Stimulated activated naive CD8-positive, alpha-beta T cell treated with anti-CD3 and anti-CD28 coated beads, Interleukin-15, Interleukin-2, amounts not matched to agents 100 ng/mL and 50 ng/mL, for 24 hours (primary cell): ENCODE measurements at regions not wholly inside any gene's neighbourhood (a gene's known extent, or its start where the extent isn't known, plus 50 kb on each side); places are given as distances from the start of the nearest gene placed in this dataset.
"Not testable (repeated sequence)": the region's sequence is repeated elsewhere in the genome, so short reads cannot be mapped to it uniquely, and the experiment has no call there.

ENCODE experiments used
- H3K27ac Mint-ChIP-seq: one replicate; pipeline ENCODE4 v1.8.0; 2021; ENCODE audit warnings: mild to moderate bottlenecking, mixed read lengths
- H3K27me3 Mint-ChIP-seq: one replicate; pipeline ENCODE4 v1.8.0; 2021; ENCODE audit warnings: mixed read lengths
- H3K36me3 Mint-ChIP-seq: one replicate; pipeline ENCODE4 v1.8.0; 2021; ENCODE audit warnings: low read depth, mixed read lengths
- H3K4me1 Mint-ChIP-seq: one replicate; pipeline ENCODE4 v1.8.0; 2021; ENCODE audit warnings: low read depth, mixed read lengths
- H3K4me3 Mint-ChIP-seq: one replicate; pipeline ENCODE4 v1.8.0; 2021; ENCODE audit warnings: mild to moderate bottlenecking, mixed read lengths
- H3K9me3 Mint-ChIP-seq: one replicate; pipeline ENCODE4 v1.8.0; 2021; ENCODE audit warnings: mixed read lengths

DNA sequence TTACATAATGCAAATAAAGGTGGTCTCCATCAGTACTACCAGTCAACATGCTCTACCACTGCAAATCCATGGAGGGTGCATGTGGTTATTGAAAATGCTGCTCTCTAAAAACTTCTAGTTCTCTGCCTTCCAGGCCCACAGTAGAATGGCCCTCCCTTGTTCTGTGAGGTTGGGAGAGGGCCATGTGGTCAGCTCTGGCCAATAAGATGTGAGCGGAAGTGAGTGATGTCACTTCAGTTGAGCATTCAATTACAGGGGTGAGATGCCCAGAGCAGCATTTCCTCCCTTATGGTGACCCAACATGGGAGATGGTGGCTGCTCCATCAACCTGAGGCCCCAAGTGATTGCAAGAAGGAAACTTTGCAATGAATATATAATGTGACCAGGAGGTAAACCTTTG is 148.8 kb downstream of the CPEB2 start:
- H3K27me3 Mint-ChIP-seq = peaks cover 12% of the 10 kb centered on the region
- no peaks in the 10 kb centered on the region for H3K9me3 Mint-ChIP-seq
- no peaks in the 10 kb centered on the region for H3K36me3 Mint-ChIP-seq
- H3K27ac Mint-ChIP-seq = no peak overlapping the region
- H3K4me3 Mint-ChIP-seq = no peak overlapping the region
- no peaks in the 10 kb centered on the region for H3K4me1 Mint-ChIP-seq

DNA sequence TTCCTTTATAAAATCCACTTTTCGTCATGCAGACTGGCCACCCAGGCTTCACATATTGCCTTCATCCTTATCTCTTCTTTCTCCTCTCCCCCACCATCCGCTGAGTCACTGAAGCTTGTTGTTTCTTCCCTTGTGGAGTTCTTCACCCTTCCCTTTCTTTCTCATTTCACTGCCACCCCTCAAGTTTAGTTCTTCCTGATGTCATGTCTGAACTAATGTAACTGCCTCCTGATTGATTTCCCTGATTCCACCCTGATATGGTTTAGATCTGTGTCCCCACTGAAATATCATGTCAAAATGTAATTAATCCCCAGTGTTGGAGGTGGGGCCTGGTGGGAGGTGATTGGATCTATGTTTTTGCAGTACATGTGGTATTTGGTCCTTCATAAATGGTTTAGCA is 151.4 kb downstream of the CPEB2 start:
- Mint-ChIP-seq H3K36me3 (no peaks in the 10 kb centered on the region), H3K4me3 (no peak overlapping the region), H3K27me3 (peaks cover 17% of the 10 kb centered on the region), H3K4me1 (no peaks in the 10 kb centered on the region), H3K27ac (no peak overlapping the region), H3K9me3 (peaks cover 7% of the 10 kb centered on the region)

DNA sequence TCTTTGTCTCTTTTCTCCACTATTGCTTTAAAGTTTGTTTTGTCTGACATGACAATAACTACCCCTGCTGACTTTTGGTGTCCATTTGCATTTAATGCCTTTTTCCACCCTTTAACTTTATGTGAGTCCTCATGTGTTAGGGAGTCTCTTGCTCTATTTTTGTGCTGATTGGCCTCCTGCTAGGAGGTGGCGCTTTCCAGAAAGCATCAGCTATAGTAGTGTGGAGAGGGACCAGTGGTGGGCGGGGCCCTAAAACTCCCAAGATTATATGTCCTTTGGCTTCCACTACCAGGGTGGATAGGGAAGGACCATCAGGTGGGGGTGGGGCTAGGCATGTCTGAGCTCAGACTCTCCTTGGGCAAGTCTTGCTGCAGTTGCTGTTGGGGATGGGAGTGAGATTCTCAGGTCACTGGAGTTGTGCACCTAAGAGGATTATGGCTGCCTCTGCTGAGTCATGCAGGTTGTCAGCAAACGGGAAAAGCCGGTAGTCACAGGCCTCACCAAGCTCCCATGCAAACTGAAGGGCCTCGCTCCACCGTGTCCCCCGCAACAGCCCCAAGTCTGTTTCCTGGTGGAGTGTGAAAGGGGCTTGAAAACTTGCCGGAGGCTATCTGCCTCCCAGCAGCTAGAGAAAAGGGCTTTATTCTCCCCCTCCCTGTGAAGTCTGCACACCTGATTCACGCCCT is 156.3 kb downstream of the CPEB2 start:
- H3K27me3 Mint-ChIP-seq = peaks cover 31% of the 10 kb centered on the region
- no peaks in the 10 kb centered on the region for H3K4me1 Mint-ChIP-seq
- no peak overlapping the region for H3K27ac Mint-ChIP-seq
- no peak overlapping the region for H3K4me3 Mint-ChIP-seq
- H3K36me3 Mint-ChIP-seq = no peaks in the 10 kb centered on the region
- peaks cover 7% of the 10 kb centered on the region for H3K9me3 Mint-ChIP-seq

DNA sequence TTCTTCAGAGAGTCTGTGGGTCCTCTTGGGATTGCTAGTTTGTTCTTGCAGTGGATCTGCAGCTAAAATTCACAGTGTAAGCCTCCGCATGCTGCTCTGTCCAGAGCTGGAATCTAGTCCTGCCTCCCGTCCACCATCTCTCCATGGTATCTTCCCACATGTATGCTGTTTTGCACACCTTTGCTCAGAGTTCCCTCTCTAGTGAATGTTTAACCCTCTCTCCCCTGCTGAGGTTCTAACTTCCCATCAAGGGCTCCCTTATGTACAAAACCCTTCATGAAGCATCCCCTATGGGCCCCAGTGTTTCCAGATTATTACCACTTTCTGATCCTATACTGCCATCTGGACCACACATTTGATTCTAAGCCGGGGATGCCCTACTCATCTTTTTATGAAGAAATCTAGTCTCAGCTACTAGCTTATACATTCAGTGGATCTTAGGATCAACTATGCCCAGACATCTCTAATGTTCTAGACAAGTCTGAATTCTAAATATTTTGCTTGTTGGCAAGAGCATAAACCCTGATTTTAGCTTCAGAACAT is 157.3 kb downstream of the CPEB2 start:
- Mint-ChIP-seq H3K4me3 (no peak overlapping the region), H3K36me3 (no peaks in the 10 kb centered on the region), H3K9me3 (peaks cover 7% of the 10 kb centered on the region), H3K27me3 (peaks cover 33% of the 10 kb centered on the region), H3K4me1 (no peaks in the 10 kb centered on the region), H3K27ac (no peak overlapping the region)

DNA sequence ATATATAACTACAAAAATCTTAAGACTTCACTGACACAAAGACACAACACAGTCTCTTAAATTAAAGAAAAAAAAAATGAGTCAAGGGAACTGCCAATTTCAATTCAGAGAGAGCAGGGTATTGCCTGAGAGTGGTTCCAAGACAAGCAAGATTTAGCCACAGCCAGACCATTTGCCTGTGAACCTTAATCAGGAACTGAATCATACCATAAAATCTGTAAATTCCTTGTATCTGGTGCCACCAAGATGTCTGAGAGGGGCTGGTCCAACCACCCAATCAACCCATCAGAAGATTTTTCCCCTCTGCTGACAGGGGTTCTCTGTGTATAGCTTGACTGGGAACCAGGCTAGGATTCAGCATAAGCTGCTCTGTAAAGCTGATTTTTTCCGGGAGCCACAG is 159.2 kb downstream of the CPEB2 start:
- Mint-ChIP-seq H3K36me3 (no peaks in the 10 kb centered on the region), H3K27me3 (peaks cover 27% of the 10 kb centered on the region), H3K9me3 (peaks cover 7% of the 10 kb centered on the region), H3K27ac (no peak overlapping the region), H3K4me1 (no peaks in the 10 kb centered on the region), H3K4me3 (no peak overlapping the region)

DNA sequence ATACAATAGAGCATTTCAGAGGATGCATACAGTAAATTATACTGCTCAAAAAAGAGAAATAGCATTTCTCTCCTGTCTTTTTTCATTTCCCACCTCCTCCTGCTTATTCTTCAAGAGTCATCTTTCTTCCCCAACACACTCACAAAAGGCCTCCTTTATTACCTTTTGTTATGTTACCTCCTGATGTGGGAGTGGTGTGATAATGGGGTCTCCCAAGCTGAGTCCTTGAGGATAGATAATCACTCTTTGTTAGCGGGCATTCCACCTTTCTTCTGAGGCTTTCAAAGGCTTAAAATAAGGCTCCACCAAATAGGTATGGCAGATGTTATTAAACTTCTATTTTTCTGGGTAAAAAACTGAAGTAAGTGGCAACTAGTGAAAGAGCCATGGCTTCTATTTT is 159.8 kb downstream of the CPEB2 start:
- no peak overlapping the region for H3K27ac Mint-ChIP-seq

DNA sequence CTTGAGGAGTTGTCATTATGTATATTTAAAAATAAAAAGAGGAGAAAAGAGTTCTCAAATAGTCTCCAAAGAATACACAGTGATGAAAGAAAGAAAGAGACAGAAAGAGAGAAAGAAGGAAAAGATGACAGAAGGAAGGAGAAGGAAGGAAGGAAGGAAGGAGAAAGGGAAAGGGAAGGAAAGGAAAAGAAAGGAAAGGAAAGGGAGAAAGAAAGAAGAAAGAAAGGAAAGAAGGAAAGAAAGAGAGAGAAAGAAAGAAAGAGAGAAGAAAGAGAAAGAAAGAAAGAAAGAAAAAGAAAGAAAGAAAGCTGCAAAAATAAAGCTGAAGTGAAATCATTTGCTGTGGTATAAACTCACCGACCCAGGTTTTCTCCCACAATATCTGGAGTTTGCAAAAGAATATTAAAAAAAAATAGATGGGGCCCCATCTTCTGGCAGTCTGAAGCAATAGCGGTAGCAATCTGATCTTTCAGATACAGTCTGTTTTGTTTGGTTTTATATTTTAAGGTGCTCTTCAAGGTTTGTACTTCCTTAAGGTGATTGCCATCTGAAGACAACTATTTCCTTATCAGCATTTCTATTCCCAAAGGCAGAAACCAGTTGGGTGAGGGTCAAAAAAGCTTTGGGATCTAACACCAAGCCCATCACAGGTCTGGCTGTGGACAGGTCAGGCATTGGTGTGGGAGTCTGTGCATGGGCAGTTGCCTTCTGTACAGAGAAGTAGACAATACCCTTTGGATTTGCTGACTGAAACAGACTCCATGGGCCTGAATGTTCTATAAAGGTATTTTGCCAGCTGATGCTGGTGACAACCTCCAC is 160.4 kb downstream of the CPEB2 start:
- Mint-ChIP-seq H3K27me3 (peaks cover 29% of the 10 kb centered on the region), H3K27ac (no peak overlapping the region)

More for the DNA sequence above, 159.8 kb downstream of the CPEB2 start:
- Mint-ChIP-seq H3K36me3 (no peaks in the 10 kb centered on the region), H3K4me3 (no peak overlapping the region), H3K4me1 (no peaks in the 10 kb centered on the region), H3K9me3 (peaks cover 7% of the 10 kb centered on the region), H3K27me3 (peaks cover 31% of the 10 kb centered on the region)

DNA sequence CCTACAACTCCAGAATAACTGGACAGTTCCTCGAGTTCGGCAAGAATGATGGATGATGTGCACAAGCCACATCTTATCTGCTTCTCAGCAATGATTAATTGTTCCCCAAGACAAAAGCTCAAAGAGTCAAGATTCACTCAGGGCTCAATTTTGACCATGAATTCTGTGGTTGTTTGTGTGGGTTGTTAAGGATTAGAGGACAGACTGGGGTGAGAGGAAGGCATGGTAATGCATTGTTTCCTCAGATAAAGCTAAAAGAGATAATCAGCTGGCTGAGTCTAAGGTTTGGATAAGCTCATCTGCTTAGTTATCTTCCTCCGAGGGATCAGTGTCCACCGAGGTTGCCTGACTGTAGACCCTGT is 161.0 kb downstream of the CPEB2 start:
- H3K9me3 Mint-ChIP-seq = no peaks in the 10 kb centered on the region
- H3K4me1 Mint-ChIP-seq = no peaks in the 10 kb centered on the region
- H3K4me3 Mint-ChIP-seq = no peak overlapping the region
- H3K36me3 Mint-ChIP-seq = no peaks in the 10 kb centered on the region
- peaks cover 27% of the 10 kb centered on the region for H3K27me3 Mint-ChIP-seq
- H3K27ac Mint-ChIP-seq = no peak overlapping the region

More for the DNA sequence above, 160.4 kb downstream of the CPEB2 start:
- Mint-ChIP-seq H3K4me1 (no peaks in the 10 kb centered on the region), H3K9me3 (peaks cover 1% of the 10 kb centered on the region), H3K4me3 (no peak overlapping the region), H3K36me3 (no peaks in the 10 kb centered on the region)

DNA sequence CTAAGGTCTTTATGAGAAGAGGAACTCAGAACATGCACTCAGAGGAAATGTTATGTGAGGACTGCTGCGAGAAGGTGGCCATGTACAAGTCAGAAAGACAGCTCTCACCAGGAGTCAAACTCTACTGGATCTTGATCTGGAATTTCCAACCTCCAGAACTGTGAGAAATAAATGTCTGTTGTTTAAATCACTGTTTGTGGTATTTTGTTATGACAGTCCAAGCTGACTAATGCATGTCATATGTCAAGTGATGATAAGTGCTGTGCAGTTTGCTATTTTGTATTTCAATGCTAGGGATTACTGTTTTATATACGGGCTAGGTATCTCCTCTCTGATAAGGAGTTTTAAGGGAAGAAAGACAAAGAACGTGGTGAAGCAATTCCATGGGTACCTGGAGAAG is 162.3 kb downstream of the CPEB2 start:
- Mint-ChIP-seq H3K4me1 (no peaks in the 10 kb centered on the region), H3K27ac (no peak overlapping the region), H3K9me3 (no peaks in the 10 kb centered on the region), H3K36me3 (no peaks in the 10 kb centered on the region), H3K27me3 (peaks cover 31% of the 10 kb centered on the region), H3K4me3 (no peak overlapping the region)

DNA sequence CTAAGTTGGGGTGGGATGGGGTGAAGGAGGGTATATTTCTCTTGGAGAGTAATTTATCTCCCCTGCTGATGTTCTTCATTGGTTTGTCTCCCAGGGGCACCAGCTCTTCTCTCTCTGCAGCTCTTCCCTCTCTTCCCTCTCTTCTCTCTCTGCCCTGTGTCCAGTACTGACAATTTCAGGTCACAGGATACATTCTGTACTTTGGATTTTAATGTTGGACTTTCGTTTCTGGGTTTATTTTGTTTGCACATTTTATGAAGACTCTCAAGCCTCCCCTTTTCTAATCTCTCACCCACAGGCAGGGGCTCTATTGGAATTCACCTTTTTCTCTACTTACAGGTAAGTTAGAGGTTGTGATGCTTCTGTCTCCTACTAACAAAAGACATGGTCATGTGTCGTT is 165.5 kb downstream of the CPEB2 start:
- H3K9me3 Mint-ChIP-seq = peaks cover 6% of the 10 kb centered on the region
- H3K4me3 Mint-ChIP-seq = no peak overlapping the region
- no peaks in the 10 kb centered on the region for H3K36me3 Mint-ChIP-seq
- no peak overlapping the region for H3K27ac Mint-ChIP-seq
- peaks cover 38% of the 10 kb centered on the region for H3K27me3 Mint-ChIP-seq
- H3K4me1 Mint-ChIP-seq = no peaks in the 10 kb centered on the region

DNA sequence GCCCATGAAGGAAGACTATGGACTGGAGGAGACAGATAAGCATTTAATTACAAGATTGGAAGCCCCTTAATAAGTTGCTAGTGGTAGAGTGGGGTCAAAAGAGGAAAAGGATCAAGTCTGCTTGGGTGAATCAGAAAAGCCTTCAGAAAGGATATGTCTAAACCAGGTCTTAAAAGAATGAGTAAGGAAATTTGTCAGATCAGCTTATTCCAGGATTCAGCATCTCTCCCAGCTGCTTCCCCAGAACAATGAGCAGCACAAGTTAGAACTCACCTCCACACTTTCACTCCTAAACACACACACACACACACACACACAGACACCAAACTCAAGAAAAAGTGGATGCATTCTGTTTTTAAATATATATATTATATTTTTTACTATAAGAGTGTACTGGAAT is 166.5 kb downstream of the CPEB2 start:
- peaks cover 6% of the 10 kb centered on the region for H3K9me3 Mint-ChIP-seq
- peaks cover 4% of the 10 kb centered on the region for H3K36me3 Mint-ChIP-seq
- no peaks in the 10 kb centered on the region for H3K4me1 Mint-ChIP-seq
- no peak overlapping the region for H3K27ac Mint-ChIP-seq
- H3K27me3 Mint-ChIP-seq = peaks cover 36% of the 10 kb centered on the region
- H3K4me3 Mint-ChIP-seq = no peak overlapping the region

DNA sequence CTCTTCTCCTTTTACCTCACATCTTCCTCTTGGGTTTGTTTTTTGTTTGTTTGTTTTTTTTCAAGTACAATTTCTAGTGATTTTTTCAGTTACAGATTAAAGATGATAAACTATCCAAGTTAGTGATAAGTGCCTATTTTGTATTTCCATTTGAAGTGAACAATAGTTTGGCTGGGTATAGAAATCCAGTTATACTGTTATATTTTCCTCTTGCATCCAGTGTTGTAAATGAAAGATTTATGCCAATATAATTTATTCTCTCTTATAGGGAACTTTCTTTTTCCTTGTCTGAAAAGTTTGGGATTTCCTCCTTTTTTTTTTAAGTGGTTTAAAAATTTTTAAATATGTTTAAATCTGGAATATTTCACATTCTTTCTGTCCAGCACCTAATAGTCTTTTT is 169.4 kb downstream of the CPEB2 start:
- Mint-ChIP-seq H3K4me1 (no peaks in the 10 kb centered on the region), H3K4me3 (no peak overlapping the region), H3K27ac (no peak overlapping the region), H3K36me3 (peaks cover 4% of the 10 kb centered on the region), H3K27me3 (peaks cover 29% of the 10 kb centered on the region), H3K9me3 (peaks cover 6% of the 10 kb centered on the region)

DNA sequence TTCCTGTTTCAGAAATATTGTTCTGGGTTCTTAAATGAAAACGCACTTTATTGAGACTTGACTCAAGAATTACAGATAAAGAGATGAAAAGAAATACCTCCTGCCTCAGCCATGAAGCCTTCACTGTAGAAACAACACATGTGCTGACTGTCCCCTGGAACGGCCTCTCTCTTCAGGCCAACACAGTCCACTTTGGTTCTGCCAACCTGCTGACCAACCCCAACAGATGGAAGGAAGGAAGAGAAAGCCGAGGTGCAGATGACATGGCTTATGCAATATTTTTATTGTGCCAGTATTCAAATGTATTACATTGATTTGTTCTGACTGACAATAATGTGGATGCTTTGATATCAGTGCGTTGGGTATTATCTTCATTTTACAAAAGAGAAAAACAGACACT is 171.0 kb downstream of the CPEB2 start:
- Mint-ChIP-seq H3K9me3 (peaks cover 6% of the 10 kb centered on the region), H3K27me3 (peaks cover 25% of the 10 kb centered on the region), H3K4me1 (no peaks in the 10 kb centered on the region), H3K4me3 (no peak overlapping the region), H3K36me3 (peaks cover 4% of the 10 kb centered on the region), H3K27ac (no peak overlapping the region)

DNA sequence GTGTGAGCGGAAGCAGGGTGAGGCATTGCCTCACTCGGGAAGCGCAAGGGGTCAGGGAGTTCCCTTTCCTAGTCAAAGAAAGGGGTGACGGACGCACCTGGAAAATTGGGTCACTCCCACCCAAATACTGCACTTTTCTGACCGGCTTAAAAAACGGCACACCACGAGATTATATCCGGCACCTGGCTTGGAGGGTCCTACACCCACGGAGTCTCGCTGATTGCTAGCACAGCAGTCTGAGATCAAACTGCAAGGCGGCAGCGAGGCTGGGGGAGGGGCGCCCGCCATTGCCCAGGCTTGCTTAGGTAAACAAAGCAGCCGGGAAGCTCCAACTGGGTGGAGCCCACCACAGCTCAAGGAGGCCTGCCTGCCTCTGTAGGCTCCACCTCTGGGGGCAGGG is 171.9 kb downstream of the CPEB2 start:
- peaks cover 20% of the 10 kb centered on the region for H3K27me3 Mint-ChIP-seq
- not testable (repeated sequence) for H3K4me1 Mint-ChIP-seq, H3K27ac Mint-ChIP-seq, H3K4me3 Mint-ChIP-seq, H3K36me3 Mint-ChIP-seq, H3K9me3 Mint-ChIP-seq

DNA sequence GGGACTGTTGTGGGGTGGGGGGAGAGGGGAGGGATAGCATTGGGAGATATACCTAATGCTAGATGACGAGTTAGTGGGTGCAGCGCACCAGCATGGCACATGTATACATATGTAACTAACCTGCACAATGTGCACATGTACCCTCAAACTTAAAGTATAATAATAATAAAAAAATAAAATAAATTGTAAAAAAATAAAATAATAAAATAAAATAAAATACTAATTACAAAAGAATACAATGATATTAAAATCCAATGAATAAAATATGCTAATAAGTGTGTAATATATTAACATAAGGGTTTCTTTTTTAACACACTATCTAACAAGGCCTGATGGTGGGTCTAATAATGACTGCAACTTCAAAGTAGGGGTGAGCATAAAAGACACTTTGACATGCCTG is 177.6 kb downstream of the CPEB2 start:
- not testable (repeated sequence) for H3K4me3 Mint-ChIP-seq, H3K27me3 Mint-ChIP-seq, H3K27ac Mint-ChIP-seq, H3K9me3 Mint-ChIP-seq, H3K36me3 Mint-ChIP-seq
- peaks cover 30% of the 10 kb centered on the region for H3K4me1 Mint-ChIP-seq
